D721Med (cell line): ENCODE measurements at regions not wholly inside any gene's neighbourhood (a gene's known extent, or its start where the extent isn't known, plus 50 kb on each side); places are given as distances from the start of the nearest gene placed in this dataset.

ENCODE experiments used
- DNase-seq: peaks from one replicate; pipeline ENCODE4 v3.0.0; 2011; ENCODE audit warnings: low spot score; ENCODE audit not compliant: insufficient read length
- FAIRE-seq: peaks from 2 replicates; lab custom pipeline; 2011; peaks lifted over from hg19 to GRCh38; lab: Jason Lieb, UNC
- TF ChIP-seq, protein P1 (sequence below): IDR thresholded peaks from 2 replicates; pipeline ENCODE4 v1.5.1; 2012; ENCODE audit warnings: mild to moderate bottlenecking, control low read depth; ENCODE audit not compliant: insufficient read depth; ENCODE audit errors: missing control alignments

- FAIRE-seq (no peak), DNase-seq (no peak)
- TF ChIP-seq, protein P1, sequence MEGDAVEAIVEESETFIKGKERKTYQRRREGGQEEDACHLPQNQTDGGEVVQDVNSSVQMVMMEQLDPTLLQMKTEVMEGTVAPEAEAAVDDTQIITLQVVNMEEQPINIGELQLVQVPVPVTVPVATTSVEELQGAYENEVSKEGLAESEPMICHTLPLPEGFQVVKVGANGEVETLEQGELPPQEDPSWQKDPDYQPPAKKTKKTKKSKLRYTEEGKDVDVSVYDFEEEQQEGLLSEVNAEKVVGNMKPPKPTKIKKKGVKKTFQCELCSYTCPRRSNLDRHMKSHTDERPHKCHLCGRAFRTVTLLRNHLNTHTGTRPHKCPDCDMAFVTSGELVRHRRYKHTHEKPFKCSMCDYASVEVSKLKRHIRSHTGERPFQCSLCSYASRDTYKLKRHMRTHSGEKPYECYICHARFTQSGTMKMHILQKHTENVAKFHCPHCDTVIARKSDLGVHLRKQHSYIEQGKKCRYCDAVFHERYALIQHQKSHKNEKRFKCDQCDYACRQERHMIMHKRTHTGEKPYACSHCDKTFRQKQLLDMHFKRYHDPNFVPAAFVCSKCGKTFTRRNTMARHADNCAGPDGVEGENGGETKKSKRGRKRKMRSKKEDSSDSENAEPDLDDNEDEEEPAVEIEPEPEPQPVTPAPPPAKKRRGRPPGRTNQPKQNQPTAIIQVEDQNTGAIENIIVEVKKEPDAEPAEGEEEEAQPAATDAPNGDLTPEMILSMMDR = no peak
These were observed 742.6 kb upstream of the CXADR start for GRCh38 chr21:16770266-16770665.

DNA sequence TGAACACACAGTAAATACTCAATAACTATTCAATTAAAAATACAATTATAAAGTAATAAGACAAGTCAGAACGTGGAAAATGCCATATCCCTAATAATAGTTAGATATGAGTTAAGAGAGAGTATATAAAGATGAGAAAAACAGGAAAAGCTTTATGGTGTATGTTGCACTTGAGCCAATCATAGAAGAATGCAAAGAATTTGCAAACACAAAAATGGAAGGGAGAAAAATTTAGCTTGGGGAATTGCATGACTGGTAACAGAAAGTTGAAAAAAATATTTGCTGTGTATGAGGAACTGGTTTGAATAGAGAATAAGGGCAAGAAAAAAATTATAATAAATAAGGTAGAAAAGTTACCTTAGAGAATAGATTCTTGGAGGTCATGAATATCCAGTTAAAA, 739.6 kb upstream of the CXADR start:
- DNase-seq = no peak
- FAIRE-seq = no peak
- TF ChIP-seq, protein P1 = no peak

DNA sequence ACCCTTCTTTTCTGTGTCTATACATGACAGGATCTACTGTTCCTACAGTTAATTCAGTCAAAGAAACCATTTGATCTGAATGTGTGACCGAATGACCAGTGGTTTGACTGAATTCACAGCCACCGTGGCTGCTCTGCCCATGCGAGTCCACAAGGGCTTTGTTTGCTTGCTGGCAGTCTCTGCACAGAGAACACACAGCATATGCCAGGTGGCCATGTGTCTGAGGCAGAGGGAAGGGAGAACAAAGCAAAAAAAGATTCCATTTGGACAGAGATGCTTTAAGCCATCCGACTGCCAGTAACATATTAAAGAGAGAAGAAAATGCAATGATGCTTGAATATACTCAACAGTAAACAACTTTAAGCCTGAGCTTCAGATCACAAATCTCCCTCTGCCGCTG, 737.8 kb upstream of the CXADR start:
- TF ChIP-seq, protein P1 = no peak
- no peak for FAIRE-seq
- no peak for DNase-seq

GRCh38 chr21:16777041-16777720, 735.7 kb upstream of the CXADR start:
- no peak for FAIRE-seq

GRCh38 chr21:16788584-16788983, 724.3 kb upstream of the CXADR start:
- TF ChIP-seq, protein P1 = no peak
- DNase-seq = no peak
- FAIRE-seq = no peak

More at GRCh38 chr21:16777041-16777720, 735.7 kb upstream of the CXADR start:
- TF ChIP-seq, protein P1 = no peak
- no peak for DNase-seq

GRCh38 chr21:16789636-16790035, 723.2 kb upstream of the CXADR start:
- DNase-seq (no peak), FAIRE-seq (no peak)
- TF ChIP-seq, protein P1 = no peak

DNA sequence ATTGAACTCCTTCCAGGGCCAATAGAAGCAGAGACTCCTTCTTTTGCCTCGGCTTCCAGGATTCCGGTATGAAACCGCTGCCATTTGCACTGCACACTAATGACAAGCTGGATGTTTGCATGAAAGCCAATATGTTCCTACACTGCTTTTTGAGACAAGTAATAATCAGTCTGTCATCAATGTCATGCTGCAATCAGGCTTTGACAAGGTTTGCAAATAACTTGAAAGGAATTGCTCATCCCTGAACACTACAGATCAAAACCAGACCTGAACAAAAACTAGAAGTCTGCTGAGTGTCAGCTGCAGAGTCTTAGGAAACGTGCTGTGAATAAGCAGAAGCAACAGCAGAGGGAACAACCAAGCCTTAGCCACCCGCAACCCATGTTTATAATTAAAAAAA, 720.7 kb upstream of the CXADR start:
- TF ChIP-seq, protein P1 = no peak
- FAIRE-seq (no peak), DNase-seq (no peak)
